Activated T-helper 17 cell treated with anti-CD3 and anti-CD28 coated beads, Interleukin-2, amount 50 U/mL, for 72 hours (primary cell): ENCODE measurements at regions not wholly inside any gene's neighbourhood (a gene's known extent, or its start where the extent isn't known, plus 50 kb on each side); places are given as distances from the start of the nearest gene placed in this dataset.

Experiments
- ATAC-seq: fragments of 150-1000 bp; cut with Tn5 transposase; replicated peaks from 2 replicates; pipeline ENCODE4 v1.10.0; 2021; ENCODE audit warnings: mild to moderate bottlenecking, moderate library complexity
- H3K27ac Mint-ChIP-seq: one replicate; pipeline ENCODE4 v1.8.0; 2022; ENCODE audit warnings: mixed read lengths
- H3K27me3 Mint-ChIP-seq: one replicate; pipeline ENCODE4 v1.8.0; 2022; ENCODE audit warnings: mixed read lengths
- H3K36me3 Mint-ChIP-seq: one replicate; pipeline ENCODE4 v1.8.0; 2022; ENCODE audit warnings: low read depth, mild to moderate bottlenecking, mixed read lengths
- H3K4me1 Mint-ChIP-seq: one replicate; pipeline ENCODE4 v1.8.0; 2022; ENCODE audit warnings: mixed read lengths
- H3K4me3 Mint-ChIP-seq: one replicate; pipeline ENCODE4 v1.8.0; 2022; ENCODE audit warnings: mild to moderate bottlenecking, mixed read lengths
- H3K9me3 Mint-ChIP-seq: one replicate; pipeline ENCODE4 v1.8.0; 2022; ENCODE audit warnings: mixed read lengths

DNA sequence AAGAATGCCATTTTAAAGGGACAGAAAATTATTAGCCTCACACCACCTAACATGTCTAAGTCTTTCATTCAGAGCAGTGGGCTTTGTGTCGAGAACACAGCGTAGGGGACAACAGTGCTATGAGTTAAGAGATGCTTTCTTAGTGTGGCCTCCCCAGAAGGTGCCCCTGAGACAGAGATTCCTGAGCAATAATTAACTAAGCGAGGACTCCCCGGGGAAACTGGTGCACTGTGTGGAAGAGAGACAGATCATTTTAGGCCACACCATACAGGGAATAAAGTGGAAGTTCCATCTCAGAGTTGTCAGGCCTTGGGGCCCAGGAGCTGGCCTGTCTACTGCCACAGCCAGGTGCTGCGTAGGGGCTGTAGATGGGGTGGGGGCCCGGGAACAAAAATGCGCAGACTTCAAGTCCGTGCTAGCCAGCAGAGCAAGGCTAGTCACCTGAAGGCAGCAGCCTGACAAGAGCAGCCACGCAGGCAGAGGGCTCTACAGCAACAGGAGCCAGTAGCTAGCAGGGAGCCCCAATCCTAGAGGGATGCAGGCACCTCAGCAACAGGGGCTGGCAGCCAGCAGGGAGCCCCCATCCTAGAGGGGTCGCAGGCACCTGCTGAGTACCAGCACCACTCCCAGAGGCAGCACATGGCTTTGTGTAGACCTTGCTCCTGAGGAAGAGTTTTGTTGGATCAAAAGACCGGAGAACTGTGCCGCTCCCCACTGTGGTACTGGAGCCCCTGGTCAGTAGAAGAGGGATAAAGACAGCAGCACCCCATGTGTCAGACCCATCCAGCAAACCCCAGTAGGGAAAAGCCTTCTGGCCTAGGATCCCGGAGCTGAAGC is 63.0 kb upstream of the NXT1 start:
- Mint-ChIP-seq H3K36me3 (no peaks in the 10 kb centered on the region), H3K9me3 (no peaks in the 10 kb centered on the region), H3K4me1 (no peaks in the 10 kb centered on the region), H3K27ac (no peak overlapping the region), H3K27me3 (peaks cover 16% of the 10 kb centered on the region), H3K4me3 (no peak overlapping the region)
- ATAC-seq = no peak

DNA sequence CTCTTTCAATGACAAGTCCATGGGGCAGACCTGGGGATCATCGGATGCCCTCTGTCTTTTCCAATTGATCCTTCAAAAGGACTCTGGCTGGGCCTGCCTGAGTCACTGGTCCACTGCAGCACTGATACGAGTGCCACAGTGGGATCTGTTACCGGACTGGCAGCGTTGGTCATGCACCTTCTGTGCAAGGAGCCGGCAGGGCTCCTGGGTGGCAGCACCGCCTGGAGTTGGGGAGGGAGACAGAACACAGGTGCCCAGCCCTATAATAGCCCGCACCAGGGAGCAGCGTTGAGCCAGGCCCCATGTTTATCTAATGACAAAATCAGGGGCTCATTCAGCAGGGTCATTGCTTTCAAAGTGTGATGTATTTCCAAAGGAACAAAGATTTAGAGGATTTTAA is 64.2 kb upstream of the NXT1 start:
- Mint-ChIP-seq H3K27ac (no peak overlapping the region), H3K9me3 (no peaks in the 10 kb centered on the region), H3K4me3 (no peak overlapping the region), H3K36me3 (no peaks in the 10 kb centered on the region), H3K4me1 (no peaks in the 10 kb centered on the region), H3K27me3 (peaks cover 15% of the 10 kb centered on the region)
- no peak for ATAC-seq

DNA sequence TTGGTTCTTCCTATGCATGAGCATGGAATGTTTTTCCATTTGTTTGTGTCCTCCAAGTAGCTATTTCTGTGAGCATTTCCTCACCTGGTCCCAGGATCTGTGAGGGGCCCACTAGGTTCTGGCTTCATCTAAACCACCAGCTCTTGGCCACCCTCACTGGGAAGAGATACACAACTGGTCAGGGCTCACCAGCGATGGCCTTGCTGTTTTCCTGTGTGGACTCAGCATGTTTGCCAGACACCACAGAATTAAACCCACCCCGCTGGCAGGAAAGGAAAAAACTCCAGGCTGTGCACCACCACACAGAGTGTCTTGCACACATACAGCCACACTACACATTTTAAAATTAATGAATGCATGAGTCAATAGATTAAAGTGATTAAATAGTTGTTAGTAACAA is 65.1 kb upstream of the NXT1 start:
- no peak overlapping the region for H3K4me3 Mint-ChIP-seq
- H3K27ac Mint-ChIP-seq = no peak overlapping the region
- no peaks in the 10 kb centered on the region for H3K36me3 Mint-ChIP-seq
- no peak for ATAC-seq
- H3K27me3 Mint-ChIP-seq = peaks cover 8% of the 10 kb centered on the region
- H3K9me3 Mint-ChIP-seq = no peaks in the 10 kb centered on the region
- no peaks in the 10 kb centered on the region for H3K4me1 Mint-ChIP-seq

DNA sequence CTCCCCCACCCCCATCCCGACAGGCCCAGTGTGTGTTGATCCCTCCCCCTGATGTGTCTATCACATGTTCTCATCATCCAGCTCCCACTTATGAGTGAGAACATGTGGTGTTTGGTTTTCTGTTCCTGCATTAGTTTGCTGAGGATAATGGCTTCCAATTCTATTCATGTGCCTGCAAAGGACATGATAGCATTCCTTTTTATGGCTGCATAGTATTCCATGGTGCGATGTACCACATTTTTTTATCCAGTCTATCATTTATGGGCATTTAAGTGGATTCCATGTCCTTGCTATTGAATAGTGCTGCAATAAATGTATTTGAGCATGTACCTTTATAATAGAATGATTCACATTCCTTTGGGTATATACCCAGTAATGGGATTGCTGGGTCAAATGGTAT is 66.6 kb upstream of the NXT1 start:
- no peak for ATAC-seq
- no peaks in the 10 kb centered on the region for H3K4me1 Mint-ChIP-seq
- no peaks in the 10 kb centered on the region for H3K9me3 Mint-ChIP-seq
- H3K36me3 Mint-ChIP-seq = no peaks in the 10 kb centered on the region
- H3K27ac Mint-ChIP-seq = no peak overlapping the region
- H3K4me3 Mint-ChIP-seq = no peak overlapping the region
- peaks cover 9% of the 10 kb centered on the region for H3K27me3 Mint-ChIP-seq

DNA sequence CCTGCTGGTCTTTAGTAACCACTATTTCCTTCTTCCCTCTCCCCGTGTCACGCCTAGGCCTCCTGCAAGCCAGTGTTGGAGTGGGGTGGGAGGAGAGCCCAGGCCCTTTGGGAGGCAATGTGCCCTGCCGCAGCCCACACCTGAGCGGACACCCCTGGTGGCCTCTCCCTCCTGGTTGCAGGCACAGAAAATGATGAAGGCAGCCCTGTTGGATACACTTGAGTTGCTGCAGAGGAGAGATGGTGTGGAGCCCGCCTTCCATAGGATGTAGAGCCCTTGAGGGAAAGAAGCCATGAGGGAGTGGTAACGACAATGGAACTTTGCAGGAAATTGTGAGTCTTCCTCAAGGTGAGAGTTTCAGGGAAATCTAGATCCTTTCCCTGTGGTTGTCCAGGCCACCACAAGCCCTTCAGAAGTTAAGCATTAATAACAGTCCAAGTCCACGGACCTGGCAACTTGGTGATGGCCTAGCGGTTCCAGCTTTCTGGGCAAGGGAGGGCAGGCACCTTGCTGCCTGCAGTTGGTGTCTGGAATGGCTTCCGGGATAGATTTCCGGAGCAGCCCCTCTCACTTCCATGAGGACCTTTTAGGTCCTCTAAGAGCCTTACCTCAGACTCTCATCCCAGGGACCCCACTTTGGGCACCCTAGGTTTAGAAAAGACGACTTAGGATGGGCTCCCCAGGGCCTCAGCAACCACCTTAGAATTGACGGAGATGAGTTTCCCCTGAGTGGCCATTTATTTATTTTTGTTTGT is 67.3 kb upstream of the NXT1 start:
- ATAC-seq = no peak
- Mint-ChIP-seq H3K4me3 (no peak overlapping the region), H3K4me1 (no peaks in the 10 kb centered on the region), H3K9me3 (no peaks in the 10 kb centered on the region), H3K36me3 (no peaks in the 10 kb centered on the region), H3K27me3 (peaks cover 9% of the 10 kb centered on the region), H3K27ac (no peak overlapping the region)

DNA sequence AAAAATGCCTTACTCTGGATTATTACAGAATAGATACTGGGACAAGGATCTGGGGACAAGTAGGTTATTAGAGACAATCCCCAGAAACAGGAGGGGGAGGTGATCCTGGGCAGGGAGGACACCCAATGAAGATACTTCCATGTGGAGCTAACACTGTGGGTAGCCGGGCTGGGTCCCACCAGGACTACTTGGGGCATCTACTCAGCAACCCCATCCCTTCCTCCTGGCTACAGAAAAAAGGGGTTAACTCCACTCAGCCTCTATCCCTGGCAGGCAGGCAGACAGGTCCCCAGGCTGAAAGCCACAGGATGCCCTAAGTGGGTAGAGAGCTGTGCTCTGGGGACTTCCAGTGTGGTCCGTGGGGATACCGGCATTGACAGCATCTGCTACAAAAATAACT is 68.0 kb upstream of the NXT1 start:
- ATAC-seq = no peak
- no peak overlapping the region for H3K27ac Mint-ChIP-seq
- no peaks in the 10 kb centered on the region for H3K4me1 Mint-ChIP-seq
- no peaks in the 10 kb centered on the region for H3K9me3 Mint-ChIP-seq
- no peaks in the 10 kb centered on the region for H3K36me3 Mint-ChIP-seq
- peaks cover 9% of the 10 kb centered on the region for H3K27me3 Mint-ChIP-seq
- no peak overlapping the region for H3K4me3 Mint-ChIP-seq

DNA sequence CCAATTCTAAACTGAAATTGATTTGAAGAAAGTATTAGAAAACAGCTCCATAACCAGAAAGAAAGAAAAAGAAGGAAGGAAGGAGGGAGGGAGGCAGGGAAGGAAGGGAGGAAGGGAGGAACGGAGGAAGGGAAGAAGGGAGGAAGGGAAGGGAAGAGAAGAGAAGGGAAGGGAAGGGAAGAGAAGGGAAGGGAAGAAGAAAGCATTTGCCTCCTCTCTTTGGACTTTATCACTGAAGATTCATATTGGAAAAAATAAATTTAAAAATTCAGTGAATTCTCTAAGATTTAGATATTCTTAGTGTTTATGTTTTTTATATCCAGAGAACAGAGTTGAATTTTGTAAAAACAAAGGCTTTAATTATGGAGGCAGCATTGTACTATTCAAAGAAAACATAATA is 68.5 kb upstream of the NXT1 start:
- Mint-ChIP-seq H3K9me3 (no peaks in the 10 kb centered on the region), H3K4me3 (no peak overlapping the region), H3K27ac (no peak overlapping the region), H3K4me1 (no peaks in the 10 kb centered on the region), H3K36me3 (no peaks in the 10 kb centered on the region), H3K27me3 (peaks cover 9% of the 10 kb centered on the region)
- no peak for ATAC-seq

DNA sequence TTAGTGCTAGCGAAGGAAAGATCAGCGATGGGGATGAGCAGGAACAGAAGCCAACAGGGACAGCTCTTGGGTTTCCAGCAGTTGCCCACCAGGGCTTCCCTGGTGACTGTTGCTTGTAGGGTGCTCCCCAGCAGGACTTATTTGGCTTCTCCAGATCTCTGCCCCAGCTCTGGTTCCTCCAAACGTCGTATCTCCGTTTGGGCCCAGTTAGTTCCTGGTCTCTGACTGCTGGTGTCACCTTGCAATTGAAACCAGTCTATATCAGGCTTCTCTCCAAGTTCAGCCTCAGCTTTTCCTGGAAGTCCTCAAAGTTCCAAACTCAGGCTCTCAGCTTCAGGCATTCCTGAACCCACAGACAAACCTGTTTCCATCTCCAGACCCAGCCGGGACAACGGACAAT is 70.8 kb upstream of the NXT1 start:
- no peak overlapping the region for H3K4me3 Mint-ChIP-seq
- ATAC-seq = no peak
- H3K36me3 Mint-ChIP-seq = no peaks in the 10 kb centered on the region
- H3K27ac Mint-ChIP-seq = no peak overlapping the region
- no peaks in the 10 kb centered on the region for H3K9me3 Mint-ChIP-seq
- no peaks in the 10 kb centered on the region for H3K4me1 Mint-ChIP-seq
- H3K27me3 Mint-ChIP-seq = peaks cover 9% of the 10 kb centered on the region

DNA sequence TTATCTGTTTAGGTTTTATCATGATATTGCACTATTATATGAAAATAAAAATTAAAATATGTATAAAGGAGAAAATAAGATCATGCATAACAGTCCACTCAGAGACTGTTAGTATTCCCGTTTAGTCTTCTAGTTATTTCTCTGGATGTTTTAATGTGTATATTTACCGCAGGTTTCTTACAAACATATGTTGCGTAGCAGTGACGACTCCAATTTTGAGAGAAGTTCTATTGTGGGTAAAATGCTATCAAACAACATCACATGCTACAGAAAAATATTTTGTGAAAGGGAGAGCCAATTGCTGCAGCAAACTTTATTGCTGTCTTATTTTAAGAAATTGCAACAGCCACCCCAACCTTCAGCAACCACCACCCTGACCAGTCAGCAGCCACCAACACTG is 72.4 kb upstream of the NXT1 start:
- peaks cover 8% of the 10 kb centered on the region for H3K27me3 Mint-ChIP-seq
- no peak overlapping the region for H3K27ac Mint-ChIP-seq
- no peak overlapping the region for H3K4me3 Mint-ChIP-seq
- no peaks in the 10 kb centered on the region for H3K36me3 Mint-ChIP-seq
- no peak for ATAC-seq
- no peaks in the 10 kb centered on the region for H3K9me3 Mint-ChIP-seq
- no peaks in the 10 kb centered on the region for H3K4me1 Mint-ChIP-seq

DNA sequence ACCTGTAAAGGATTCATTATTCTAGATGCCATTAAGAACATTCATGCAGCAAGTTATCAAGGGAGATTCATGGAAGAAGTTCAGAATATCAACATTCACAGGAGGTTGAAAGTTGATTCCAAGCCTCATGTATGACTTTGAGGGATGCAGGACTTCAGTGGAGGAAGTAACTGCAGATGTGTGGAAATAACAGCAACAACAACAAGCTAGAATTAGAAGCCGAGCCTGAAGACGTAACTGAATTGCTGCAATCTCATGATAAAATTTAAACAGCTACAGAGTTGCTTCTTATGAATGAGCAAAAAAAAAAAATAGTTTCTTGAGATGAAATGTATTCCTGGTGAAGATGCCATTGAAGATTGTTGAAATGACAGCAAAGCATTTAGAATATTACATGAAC is 73.3 kb upstream of the NXT1 start:
- no peak overlapping the region for H3K4me3 Mint-ChIP-seq
- no peaks in the 10 kb centered on the region for H3K4me1 Mint-ChIP-seq
- H3K9me3 Mint-ChIP-seq = no peaks in the 10 kb centered on the region
- H3K27me3 Mint-ChIP-seq = peaks cover 9% of the 10 kb centered on the region
- no peak overlapping the region for H3K27ac Mint-ChIP-seq
- ATAC-seq = no peak
- H3K36me3 Mint-ChIP-seq = no peaks in the 10 kb centered on the region

DNA sequence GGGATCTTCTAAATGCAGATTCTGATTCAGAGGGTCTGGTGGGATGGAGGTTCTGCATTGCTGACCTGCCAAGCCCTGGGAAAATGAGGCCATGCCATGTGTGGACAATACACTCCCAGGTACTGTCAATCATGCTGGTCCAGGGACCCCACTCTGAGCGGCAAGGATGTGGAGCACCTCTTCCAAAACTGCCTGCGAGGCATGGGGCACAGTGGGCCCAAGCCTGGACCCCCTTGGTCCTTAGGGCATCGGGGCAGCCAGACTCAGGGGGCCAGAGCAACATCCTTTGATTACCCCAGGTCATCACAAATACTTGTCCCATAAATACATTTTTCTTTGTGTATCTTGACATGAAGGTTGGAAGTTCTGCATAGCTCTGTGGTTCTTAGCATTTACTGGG is 76.8 kb upstream of the NXT1 start:
- Mint-ChIP-seq H3K9me3 (peaks cover 3% of the 10 kb centered on the region), H3K36me3 (no peaks in the 10 kb centered on the region), H3K27ac (no peak overlapping the region), H3K4me3 (no peak overlapping the region), H3K4me1 (no peaks in the 10 kb centered on the region), H3K27me3 (peaks cover 6% of the 10 kb centered on the region)
- ATAC-seq = no peak

DNA sequence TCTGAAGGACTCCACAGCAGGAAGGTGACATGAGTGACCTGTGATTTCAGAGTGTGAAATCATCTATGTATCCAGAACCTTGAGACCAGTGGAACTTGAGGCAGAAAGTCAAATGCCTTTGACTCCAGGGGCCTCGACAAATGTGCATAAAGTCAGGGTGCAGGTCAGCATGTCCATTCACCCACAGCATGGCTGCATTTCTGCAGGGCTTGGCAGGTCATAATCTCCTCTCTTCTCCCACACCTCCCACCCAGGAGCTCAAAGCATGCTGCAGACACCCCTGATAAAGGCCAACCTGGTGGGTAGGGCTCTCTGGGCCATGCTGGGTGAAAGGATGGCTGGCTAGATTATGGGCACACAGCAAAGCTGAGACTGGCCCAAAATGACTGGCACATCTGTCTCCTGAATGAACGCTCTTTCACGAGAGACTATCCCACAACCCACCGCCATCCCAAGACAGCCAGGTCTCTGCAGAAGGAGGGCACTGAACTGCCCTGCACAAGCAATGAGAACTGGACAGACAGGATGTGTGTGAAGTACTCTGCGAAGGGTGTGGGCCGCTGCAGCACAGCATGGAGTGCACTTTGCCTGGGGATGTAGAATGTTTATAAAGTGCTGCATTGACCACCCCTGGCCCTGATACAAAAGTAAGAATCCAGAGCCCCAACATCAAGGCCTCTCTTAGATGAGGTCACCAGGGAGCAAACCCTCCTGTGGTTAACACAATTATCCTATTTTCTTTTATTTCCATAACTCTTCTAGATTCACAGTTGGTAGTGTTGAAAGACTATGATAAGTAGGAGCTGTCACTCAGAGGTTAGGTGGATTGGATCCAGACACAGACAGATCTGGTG is 78.2 kb upstream of the NXT1 start:
- Mint-ChIP-seq H3K36me3 (no peaks in the 10 kb centered on the region), H3K4me3 (no peak overlapping the region), H3K27me3 (peaks cover 6% of the 10 kb centered on the region), H3K27ac (no peak overlapping the region), H3K9me3 (peaks cover 6% of the 10 kb centered on the region), H3K4me1 (no peaks in the 10 kb centered on the region)
- no peak for ATAC-seq

DNA sequence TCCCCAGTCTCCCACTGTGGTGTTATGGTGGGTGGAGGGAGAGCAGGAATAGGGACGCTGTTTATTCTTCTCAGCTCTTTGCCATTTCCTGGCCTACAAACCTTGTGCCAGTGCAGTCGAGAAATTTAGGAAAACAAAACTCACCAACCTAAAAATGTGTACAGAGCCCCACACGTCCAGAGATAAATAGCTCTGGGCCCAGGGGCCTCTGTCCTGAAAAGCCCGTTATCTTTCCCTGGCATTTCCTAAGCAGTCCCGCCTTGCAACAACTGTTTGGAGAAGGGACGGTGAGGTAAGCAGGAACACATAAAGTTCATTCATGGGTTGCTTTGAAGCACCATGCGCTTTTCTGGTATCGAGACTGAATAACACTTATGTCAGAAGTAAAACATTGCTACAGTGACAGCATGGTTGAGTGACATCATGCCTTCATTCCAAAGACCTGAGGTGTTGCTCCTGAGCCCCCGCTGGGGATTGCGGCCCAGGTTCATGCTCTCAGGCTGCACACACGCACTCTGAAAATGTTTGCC is 80.1 kb upstream of the NXT1 start:
- Mint-ChIP-seq H3K27me3 (peaks cover 6% of the 10 kb centered on the region), H3K36me3 (no peaks in the 10 kb centered on the region)

DNA sequence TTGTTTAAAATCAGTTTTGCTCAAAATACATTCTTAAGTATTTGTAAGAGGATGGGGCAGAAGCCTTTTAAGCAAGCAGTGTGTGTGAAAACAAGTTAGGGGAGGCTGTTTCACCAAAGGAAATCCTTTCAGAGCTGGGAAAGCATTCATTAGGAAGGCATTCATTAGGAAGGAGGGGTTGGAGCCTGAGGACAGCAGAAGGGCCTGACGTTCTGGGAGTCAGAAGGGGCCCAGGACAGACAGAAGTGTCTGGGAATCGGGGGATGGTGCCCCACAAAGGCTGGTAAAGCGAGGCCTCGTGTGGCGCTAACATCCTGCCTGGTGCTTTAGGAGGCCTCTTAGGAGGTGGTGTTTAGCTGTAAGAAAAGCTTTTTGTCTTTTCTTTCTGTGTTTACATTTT is 80.6 kb upstream of the NXT1 start:
- ATAC-seq = no peak
- Mint-ChIP-seq H3K4me1 (no peaks in the 10 kb centered on the region), H3K36me3 (no peaks in the 10 kb centered on the region), H3K9me3 (peaks cover 6% of the 10 kb centered on the region), H3K27me3 (peaks cover 6% of the 10 kb centered on the region), H3K27ac (no peak overlapping the region), H3K4me3 (no peak overlapping the region)

More for the DNA sequence above, 80.1 kb upstream of the NXT1 start:
- H3K4me3 Mint-ChIP-seq = no peak overlapping the region
- H3K9me3 Mint-ChIP-seq = peaks cover 6% of the 10 kb centered on the region
- no peak for ATAC-seq
- no peak overlapping the region for H3K27ac Mint-ChIP-seq
- no peaks in the 10 kb centered on the region for H3K4me1 Mint-ChIP-seq
